GM19395 (cell line): ENCODE measurements at regions not wholly inside any gene's neighbourhood (a gene's known extent, or its start where the extent isn't known, plus 50 kb on each side); places are given as distances from the start of the nearest gene placed in this dataset.
"Not testable (repeated sequence)": the region's sequence is repeated elsewhere in the genome, so short reads cannot be mapped to it uniquely, and the experiment has no call there.

Source experiments
- ATAC-seq: cut with Tn5 transposase; IDR thresholded peaks from one replicate; pipeline ENCODE4 v1.9.1; 2021; ENCODE audit warnings: mild to moderate bottlenecking, moderate library complexity; ENCODE audit not compliant: unreplicated experiment

DNA sequence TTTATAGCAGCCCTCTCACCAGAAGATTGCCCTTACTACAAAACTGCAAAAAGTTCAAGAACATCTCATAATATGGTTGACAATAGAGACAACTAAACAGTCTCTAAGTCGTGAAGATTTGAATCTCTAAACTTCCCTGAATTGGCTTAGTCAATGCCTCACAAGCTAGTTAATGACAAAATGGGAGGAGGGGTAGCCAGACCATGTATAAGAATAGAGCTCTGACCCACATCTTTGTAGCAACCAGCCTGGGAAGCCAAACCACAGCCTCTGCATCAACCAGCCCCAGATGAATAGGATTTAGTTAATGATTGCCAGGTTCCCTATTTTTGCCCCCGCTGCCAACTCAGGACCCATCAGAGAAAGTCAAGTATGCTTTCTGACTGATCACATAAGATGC is 1265.9 kb upstream of the PCDH10 start:
- ATAC-seq, result not testable (repeated sequence)

DNA sequence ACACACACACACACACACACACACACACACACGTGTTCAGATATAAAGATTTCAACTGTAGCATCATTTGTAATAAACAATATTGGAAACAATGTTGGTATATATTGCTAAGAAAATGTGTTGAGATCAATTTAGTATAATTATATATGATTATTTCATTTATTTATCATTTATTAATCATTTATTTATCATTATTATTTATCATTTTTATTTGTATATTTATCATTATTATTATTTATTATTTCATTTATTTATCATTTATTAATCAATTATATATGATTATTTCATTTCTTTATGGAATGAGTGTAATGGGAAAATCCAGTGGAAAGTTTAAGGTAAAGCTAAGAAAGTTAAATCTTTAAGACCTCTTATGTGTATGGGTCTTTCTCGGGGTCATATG is 1223.4 kb upstream of the PCDH10 start:
- not testable (repeated sequence) for ATAC-seq

DNA sequence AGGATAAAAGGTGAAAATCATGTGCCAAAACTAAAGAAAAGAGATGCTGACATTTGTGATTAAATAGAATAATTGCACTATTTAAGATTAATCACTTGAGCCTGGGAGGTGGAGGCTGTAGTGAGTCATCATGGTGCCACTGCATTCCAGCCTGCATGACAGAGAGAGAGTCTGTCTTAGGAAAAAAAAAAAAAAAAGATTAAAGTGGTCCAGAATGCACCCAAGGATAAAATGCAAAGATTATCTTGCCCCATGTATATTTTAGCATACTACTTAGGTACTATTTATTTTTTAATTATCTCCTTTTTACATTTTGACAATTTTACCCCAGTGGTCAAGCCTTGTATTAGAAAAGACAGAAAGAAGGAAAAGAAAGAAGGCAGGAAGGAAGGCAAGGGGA is 1181.4 kb upstream of the PCDH10 start:
- ATAC-seq, result not testable (repeated sequence)

DNA sequence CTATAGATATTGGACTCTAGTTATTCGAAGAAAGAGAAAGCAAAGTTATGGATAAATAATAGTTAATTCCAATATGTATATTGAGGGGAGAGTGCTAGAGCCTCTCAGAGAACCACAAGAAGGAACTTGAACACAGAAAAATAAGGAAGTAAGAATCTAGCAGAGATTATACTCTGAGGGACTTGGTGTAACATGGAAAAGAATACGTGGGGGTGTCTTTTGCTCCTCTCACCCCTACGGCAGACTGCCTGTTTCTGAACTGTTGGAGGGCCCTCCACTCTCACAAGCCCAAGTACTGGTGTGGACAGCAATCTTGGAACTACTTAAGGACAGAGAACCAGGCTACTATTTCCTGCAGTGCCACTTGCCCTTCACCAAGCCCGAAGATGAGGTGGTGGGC is 1174.4 kb upstream of the PCDH10 start:
- no peak for ATAC-seq

DNA sequence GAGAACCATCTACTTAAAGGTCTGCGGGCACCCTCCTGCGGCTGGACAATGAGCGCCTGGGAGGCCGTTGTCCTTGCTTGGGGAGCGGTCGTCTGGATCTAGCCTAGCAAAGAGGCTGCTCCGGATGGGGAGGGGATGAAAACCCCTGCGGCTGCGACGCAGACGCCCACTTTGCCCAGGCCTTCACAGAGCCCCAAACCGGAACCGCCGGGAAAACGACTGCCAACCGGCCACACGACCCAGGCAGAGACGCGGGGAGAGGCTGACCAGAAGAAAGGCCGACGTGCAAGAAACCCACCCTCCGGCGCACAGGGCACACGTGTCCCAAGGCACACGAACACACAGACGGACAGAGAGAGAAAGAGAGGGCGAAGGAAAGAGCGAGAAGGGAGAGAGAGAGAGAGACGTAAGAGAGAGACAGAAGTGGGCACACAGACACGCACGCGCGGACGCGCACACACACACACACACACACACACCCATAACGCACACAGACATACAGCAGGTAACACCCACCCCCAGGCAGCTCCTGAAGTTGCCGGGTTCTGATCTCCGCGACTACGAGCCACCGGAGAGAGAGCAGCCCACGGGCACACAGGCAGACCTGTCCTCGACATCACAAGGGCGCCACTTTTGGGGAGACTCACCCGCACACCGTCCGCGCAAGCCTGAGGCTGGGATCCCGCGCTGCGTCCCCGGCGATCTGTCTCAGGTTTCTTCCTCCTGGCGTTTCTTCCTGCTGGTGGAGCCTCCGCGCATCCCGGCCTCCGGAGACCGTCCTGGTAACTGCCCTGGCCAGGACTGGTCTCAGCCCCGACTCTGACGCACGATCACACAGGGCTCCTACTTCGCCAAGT is 1173.6 kb upstream of the PCDH10 start:
- not testable (repeated sequence) for ATAC-seq

DNA sequence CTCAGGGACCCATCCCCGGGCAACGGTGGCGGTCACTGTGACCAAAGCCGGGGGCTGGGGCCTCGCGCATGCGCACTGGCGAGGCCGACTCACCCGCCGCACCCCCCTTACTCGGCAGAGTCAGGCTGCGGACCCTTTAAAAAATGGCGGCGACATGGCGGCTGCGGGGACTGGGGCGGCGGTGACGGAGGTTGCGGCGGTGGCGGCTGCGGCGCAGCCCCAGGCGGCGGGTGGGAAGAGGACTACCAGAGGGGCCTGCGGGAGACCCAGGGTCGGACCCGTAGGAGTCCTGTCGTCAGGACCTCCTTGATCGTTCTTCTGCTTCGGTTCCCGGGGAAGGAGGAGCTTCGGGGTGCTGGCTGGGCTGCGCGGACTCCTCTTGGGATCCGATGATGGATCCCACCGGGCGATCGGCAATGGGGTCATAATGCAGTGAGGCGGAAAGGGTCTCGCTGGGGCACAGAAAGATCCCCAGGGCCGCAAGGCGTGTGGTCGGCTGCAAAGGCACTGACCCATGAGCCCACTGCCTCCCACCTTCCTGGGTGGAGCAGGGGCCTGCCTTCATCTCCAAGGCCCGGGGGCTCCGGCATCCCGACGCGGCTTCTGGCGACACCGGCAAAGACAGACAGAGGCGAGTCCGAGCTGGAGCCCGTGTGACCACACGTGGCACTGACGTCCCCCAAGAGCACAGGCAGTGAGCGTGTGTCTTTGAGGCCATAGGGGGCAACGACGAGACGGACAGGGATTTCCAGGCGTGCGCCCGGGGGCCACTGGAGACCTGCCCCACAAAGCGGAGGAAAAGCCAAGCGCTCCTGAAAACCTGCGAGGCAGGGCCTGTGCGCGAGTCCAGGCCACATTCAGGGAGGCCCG is 1172.7 kb upstream of the PCDH10 start:
- ATAC-seq, result not testable (repeated sequence)

DNA sequence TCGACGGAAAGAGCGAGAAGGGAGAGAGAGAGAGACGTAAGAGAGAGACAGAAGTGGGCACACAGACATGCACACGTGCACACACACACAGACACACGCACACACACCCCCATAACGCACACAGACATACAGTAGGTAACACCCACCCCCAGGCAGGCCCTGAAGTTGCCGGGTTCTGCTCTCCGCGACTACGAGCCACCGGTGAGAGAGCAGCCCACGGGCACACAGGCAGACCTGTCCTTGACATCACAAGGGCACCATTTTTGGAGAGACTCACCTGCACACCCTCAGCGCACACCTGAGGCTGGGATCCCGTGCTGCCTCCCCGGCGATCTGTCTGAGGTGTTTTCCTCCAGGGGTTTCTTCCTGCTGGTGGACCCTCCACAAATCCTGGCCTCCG is 1171.0 kb upstream of the PCDH10 start:
- no peak for ATAC-seq

DNA sequence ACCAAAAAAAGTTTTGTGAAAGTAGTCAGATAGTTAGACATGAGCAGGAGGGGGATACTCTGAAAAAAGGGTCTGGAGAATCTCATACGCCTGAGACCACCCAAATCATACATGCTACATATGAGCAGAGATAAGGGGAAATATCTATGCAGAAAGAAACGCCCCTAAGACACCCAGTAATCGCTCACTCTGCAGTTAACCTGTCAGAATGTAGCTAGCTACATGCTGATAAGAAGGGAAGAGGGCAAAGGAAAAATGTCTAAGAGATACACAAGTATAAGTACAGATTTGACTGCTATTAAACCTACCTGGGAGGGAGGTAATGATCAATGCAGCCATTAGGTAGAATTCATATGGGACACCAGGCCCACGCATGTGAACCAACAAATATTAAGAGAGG is 1159.5 kb upstream of the PCDH10 start:
- ATAC-seq, result no peak

DNA sequence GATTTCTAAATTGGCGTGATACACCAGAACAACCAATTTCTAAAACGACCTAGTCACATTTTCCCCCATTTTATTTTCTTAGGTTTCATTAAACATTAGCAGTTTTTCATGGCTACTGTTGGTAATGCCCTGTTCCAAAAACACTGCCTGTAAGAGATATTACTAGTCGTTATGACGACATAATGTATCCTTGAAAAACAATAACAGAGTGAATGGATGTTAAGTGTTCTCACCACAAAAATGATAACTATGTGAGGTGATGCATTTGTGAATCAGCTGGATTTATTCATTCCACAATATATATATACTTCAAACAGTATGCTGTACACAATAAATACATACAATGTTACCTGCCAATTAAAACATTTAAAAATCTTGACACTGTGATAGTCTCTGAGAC is 1147.6 kb upstream of the PCDH10 start:
- no peak for ATAC-seq

DNA sequence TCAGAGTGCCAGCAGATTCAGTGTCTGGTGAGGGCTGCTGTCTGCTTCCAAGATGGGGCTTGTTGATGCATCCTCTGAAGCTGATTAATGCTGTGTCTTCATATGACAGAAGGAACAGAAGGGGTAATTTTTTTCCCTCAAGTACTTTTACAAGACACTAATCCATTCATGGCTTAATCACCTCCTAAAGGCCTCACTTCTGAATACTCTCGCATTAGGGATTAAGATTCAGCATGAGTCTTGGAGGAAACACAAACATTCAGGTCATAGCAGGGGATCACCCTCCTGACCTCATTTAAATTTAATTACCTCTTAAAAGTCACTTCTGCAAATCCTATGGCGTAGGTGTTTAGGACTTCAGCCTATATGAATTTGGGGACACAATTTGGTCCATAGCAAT is 1145.5 kb upstream of the PCDH10 start:
- ATAC-seq, result no peak

DNA sequence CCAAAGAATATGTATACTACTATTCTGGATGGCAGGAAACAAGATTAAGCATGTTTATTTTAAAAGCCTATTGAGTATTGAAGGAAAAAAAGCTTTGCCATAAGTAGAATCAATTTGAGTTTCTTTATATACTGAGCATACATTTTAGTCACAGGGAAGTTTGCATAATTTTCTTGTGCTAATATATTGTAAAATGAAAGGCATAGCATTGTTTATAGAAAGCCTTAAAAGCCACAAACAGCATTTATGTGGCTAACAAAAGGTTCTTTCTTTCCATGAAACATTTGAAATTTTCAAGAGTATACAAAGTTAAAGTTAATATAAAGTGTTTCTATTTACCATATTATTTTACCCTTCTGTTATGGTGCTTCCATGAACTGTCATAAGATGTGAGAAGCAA is 1133.8 kb upstream of the PCDH10 start:
- ATAC-seq, result no peak

DNA sequence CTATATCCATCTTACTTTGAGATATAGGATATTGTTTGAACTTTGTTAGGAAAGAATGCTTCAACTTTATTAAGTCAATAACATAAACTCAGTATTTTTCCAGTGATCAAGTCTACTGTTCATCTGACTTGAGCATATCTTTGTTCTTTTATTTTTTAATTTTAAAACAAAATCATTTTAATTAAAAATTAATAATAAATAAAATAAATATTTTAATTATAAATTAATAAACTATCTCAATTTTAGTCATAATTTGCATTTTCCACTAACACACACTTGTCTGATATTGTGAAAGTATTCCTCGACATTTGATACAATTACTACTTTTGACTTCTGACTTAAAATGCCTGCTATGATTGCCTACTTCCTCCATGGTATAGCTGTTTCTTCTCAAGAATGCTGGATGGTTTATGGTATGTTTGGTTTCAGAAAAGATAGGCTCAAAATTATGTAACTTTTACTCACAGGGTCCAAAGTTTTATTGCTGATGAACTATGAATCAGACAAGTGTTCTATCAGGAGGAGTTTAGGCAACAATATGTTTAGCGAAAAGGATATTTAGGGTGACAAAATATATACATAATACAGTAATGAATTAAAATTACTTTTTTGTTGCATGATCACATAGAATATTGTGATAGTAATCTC is 1132.3 kb upstream of the PCDH10 start:
- no peak for ATAC-seq

DNA sequence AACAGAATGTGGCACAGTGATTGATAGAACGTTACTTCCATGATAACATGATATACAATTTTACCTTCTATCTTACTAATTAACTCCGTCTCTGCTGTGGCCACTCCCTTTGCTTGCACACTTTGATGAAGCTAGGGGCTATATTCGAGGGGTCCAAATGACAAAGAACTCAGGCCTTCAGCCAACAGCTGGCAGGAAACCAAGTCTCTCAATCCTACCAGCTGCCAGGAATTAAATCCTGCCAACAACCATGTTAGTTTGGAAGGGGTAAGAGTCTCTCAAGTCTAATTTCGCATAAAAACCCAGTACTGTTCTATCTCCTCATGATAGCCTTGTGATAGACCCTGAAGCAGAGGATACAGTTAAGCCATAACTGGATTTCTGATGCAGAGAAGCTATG is 1122.9 kb upstream of the PCDH10 start:
- ATAC-seq, result no peak

DNA sequence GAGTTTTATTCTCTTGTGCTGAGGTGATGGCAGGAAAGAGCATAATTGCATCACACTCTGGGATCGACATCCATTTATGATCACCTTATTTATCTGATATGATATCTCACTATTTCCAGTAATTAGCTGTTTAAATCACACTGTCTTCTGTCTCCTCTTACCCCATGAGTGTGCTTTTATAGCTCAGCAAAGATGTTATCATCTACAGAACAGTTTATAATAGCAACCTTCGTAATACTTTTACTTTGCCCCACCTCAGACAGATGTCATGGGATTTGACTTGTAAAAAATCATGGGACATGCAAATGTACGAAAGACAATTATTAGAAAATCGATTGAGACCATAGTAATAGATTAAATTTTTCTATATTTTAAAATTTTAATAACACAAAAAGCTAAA is 1122.3 kb upstream of the PCDH10 start:
- ATAC-seq, result no peak

DNA sequence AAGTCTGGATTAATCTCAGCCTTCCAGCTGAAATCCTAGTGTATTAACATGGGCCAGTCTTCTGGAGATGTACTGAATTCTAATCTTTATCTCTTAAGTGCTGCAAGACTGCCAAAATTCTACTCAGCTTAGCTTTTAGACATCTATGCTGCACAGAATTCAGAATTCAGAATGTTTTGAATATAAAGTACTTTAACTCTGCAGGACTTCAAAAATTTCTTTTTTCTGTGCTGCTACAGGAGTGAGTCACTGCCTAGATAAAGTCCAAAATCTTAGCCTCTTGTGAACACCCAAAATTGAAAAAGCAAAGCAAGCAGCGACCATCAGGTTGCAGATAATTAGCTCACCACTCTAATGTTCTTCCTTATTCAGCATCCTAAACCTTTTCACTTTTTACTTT is 1092.6 kb upstream of the PCDH10 start:
- no peak for ATAC-seq

DNA sequence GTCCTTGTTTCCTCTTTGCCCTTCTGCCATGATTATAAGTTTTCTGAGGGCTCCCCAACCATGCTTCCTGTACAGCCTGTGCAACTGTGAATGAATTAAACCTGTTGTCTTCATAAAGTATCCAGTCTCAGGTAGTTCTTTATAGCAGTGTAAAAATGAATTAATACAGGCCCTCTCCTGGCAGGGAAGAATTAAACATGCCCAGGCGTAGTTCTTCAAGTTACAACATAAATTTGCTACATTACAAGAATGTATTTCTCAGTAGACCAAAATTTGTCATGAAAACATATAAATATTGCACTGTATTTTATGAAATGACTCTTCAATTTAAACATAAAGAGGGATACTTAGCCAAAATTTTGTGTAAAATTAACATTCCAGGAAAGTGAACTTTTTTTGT is 1089.9 kb upstream of the PCDH10 start:
- ATAC-seq, result no peak

DNA sequence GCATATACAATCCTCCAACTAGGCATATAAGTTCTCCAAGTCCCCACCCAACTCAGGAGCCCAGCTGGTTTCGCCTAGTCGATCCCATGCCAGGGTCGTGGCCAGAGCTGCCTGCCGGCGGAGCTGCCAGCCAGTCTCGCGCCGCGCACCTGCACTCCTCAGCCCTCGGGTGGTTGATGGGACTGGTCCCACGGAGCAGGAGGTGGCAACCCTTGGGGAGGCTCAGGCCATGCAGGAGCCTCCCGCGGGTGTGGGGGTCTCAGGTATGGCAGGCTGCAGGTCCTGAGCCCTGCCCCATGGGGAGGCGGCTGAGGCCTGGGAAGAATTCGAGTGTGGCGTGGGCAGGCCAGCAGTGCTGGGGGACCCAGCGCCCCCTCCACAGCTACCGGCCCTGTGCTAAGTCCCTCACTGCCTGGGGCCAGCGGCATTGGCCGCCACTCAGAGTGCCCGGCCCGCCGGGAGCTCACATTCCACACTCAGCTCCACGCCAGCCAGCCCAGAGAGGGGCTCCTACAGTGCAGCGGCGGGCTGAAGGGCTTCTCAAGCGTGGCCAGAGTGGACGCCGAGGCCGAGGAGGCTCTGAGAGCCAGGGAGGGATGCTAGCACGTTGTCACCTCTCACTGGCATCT is 1086.4 kb upstream of the PCDH10 start:
- no peak for ATAC-seq

DNA sequence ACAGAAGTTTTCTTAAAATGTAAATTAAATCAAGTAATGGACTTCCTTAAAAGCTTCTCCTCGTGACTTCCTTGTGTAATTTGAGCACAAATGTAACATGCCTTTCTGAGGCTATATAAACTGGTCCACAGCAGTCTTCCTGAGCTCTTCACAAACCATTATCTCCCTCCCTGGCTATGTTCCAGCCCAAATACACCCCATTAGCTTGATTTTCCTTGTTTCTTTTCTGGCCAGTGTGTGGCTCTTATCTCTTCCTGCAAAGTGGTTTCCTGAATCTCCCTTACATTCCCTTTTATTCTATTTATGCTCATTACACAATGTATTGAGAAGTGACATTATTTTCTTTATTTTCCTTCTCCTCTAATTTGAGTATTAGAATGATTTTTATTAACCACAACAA is 1085.3 kb upstream of the PCDH10 start:
- ATAC-seq, result no peak

DNA sequence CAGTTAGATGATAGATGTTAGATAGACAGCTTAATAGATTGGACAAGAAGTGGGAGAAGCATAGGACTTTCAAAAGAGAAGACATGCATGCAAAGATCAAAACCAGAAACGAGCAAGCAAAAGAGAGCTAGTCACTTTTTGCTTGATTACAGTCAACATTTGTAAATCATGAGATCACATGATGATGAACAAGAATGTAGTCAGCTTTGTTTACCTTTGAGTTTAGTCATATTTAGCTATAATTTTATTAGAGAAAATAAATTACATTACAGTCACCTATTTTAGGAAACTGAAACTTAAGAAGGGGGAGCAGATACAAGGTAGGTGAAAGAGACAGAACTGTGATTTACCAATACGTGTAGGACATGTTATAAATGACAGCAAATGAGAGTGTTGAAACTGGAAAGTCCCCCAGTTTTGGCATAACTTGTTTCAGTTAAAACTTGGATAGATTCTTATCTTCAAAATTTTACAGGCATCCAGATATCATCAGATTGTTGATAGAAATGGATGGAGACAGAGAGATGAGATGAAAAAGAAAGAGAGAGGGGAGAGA is 1083.1 kb upstream of the PCDH10 start:
- no peak for ATAC-seq

DNA sequence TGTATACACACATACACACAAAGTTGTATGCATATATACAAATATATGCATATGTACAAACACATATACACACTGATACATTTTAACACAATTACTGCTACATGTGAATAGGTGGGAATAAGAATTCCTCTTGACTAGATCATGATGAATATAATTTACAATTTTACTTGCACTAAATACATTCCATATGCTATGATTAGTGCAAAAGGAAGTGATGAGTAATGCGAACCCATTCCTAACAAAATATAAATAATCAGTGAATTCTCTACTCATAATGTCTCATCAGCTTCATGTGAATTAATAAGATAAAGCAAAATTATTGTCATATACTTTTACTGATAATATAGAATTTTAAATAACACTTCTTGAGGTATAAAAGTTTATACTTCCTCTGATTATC is 1077.3 kb upstream of the PCDH10 start:
- no peak for ATAC-seq

DNA sequence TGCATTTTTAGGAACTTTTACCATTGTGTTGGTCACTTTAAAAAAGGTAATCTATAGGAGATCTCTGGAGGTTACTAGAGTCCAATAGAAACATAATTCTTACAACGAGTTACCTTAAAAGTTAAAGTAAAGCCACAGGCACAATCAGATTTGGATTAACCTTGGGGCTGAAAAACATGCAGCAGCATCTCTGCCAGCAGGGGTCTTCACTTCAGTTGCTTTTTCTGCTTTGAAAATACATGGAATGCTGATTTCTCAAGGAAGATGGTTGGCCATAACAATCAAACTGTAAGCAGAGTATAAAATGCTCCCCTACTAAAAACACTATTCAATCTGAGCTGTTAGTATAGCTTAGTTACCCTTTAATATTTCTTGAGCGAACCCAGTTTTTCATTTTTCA is 1072.3 kb upstream of the PCDH10 start:
- no peak for ATAC-seq
